Activated B cell treated with CpG ODN at 0.5 μM for 24 hours (primary cell): ENCODE measurements at regions not wholly inside any gene's neighbourhood (a gene's known extent, or its start where the extent isn't known, plus 50 kb on each side); places are given as distances from the start of the nearest gene placed in this dataset.

Experiments
- ATAC-seq: fragments of 200-7000 bp; cut with Tn5 transposase; one replicate; pipeline ENCODE4 v1.10.0; 2021; ENCODE audit warnings: low read depth, mild to moderate bottlenecking, moderate library complexity
- CTCF ChIA-PET: fragments of 350-600 bp; sonication (Branson Sonifier 250); formaldehyde crosslinking; loops from one replicate; lab custom pipeline; 2021; ENCODE audit warnings: antibody characterized with exemption; lab: Charles Lee
- POLR2A ChIA-PET: fragments of 350-600 bp; sonication (Branson Sonifier 250); formaldehyde crosslinking; loops from one replicate; lab custom pipeline; 2021; ENCODE audit warnings: antibody characterized with exemption; lab: Charles Lee
- DNase-seq: peaks from one replicate; pipeline ENCODE4 v3.0.0; 2022
- H3K27ac Mint-ChIP-seq: one replicate; pipeline ENCODE4 v1.8.0; 2020; ENCODE audit warnings: mixed read lengths
- H3K27me3 Mint-ChIP-seq: one replicate; pipeline ENCODE4 v1.8.0; 2021; ENCODE audit warnings: mixed read lengths
- H3K36me3 Mint-ChIP-seq: one replicate; pipeline ENCODE4 v1.8.0; 2021; ENCODE audit warnings: low read depth, mixed read lengths
- H3K4me1 Mint-ChIP-seq: one replicate; pipeline ENCODE4 v1.8.0; 2021; ENCODE audit warnings: mixed read lengths
- H3K4me3 Mint-ChIP-seq: one replicate; pipeline ENCODE4 v1.8.0; 2020; ENCODE audit warnings: mild to moderate bottlenecking, mixed read lengths
- H3K9me3 Mint-ChIP-seq: one replicate; pipeline ENCODE4 v1.8.0; 2020; ENCODE audit warnings: mixed read lengths
- intact Hi-C: fragments of 100-400 bp; cut with micrococcal nuclease; formaldehyde crosslinking; loops from one replicate; pipeline ENCODE4 v1.15.1; 2024
- TF ChIP-seq, protein P1 (sequence below): fragments of 200-600 bp; IDR thresholded peaks from one replicate; pipeline ENCODE4 v1.8.0; 2022; ENCODE audit warnings: antibody characterized with exemption, mild to moderate bottlenecking

- Mint-ChIP-seq H3K9me3 (no peaks in the 10 kb centered on the region), H3K36me3 (peaks cover 4% of the 10 kb centered on the region), H3K27me3 (no peaks in the 10 kb centered on the region), H3K4me1 (peaks cover 71% of the 10 kb centered on the region), H3K27ac (peak overlapping the region; percentile 97), H3K4me3 (peak overlapping the region; percentile 62)
- TF ChIP-seq, protein P1, sequence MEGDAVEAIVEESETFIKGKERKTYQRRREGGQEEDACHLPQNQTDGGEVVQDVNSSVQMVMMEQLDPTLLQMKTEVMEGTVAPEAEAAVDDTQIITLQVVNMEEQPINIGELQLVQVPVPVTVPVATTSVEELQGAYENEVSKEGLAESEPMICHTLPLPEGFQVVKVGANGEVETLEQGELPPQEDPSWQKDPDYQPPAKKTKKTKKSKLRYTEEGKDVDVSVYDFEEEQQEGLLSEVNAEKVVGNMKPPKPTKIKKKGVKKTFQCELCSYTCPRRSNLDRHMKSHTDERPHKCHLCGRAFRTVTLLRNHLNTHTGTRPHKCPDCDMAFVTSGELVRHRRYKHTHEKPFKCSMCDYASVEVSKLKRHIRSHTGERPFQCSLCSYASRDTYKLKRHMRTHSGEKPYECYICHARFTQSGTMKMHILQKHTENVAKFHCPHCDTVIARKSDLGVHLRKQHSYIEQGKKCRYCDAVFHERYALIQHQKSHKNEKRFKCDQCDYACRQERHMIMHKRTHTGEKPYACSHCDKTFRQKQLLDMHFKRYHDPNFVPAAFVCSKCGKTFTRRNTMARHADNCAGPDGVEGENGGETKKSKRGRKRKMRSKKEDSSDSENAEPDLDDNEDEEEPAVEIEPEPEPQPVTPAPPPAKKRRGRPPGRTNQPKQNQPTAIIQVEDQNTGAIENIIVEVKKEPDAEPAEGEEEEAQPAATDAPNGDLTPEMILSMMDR = no peak
- intact Hi-C loops = loop anchor here (1.0 to 10.0 kb wide), 14 partner anchors 10 to 1388 kb away; partner anchors contain the start of genes ATF7IP, GSG1 and HEBP1
- ChIA-PET CTCF (interaction anchor here (0.7 to 2.3 kb wide), 6 partner anchors 10 to 62 kb away, joined by 3 to 14 read pairs (median 4); no protein-coding TSS in a partner anchor), POLR2A (interaction anchor here (0.5 to 1.3 kb wide), 11 partner anchors 10 to 1873 kb away, joined by 3 to 14 read pairs (median 4); a partner anchor contains a TSS)
- ATAC-seq (peak; percentile 91), DNase-seq (no peak)
Observed at GRCh38 chr12:14157088-14157747, 175.8 kb upstream of the GRIN2B start.

- H3K27me3 Mint-ChIP-seq = no peaks in the 10 kb centered on the region
- H3K27ac Mint-ChIP-seq = no peak overlapping the region
- H3K4me1 Mint-ChIP-seq = peaks cover 16% of the 10 kb centered on the region
- CTCF ChIA-PET = interaction anchor here (0.9 kb wide), 1 partner anchor 53 kb away, joined by 3 read pairs; no protein-coding TSS in a partner anchor
- DNase-seq (no peak), ATAC-seq (no peak)
- no peaks in the 10 kb centered on the region for H3K36me3 Mint-ChIP-seq
- no peak overlapping the region for H3K4me3 Mint-ChIP-seq
- intact Hi-C loops = no loop called here
- H3K9me3 Mint-ChIP-seq = no peaks in the 10 kb centered on the region
- TF ChIP-seq, protein P1 = no peak
- POLR2A ChIA-PET = interaction anchor here (0.6 kb wide), 1 partner anchor 1590 kb away, joined by 6 read pairs; no protein-coding TSS in a partner anchor
Observed at GRCh38 chr12:14164266-14164665, 182.9 kb upstream of the GRIN2B start.

DNA sequence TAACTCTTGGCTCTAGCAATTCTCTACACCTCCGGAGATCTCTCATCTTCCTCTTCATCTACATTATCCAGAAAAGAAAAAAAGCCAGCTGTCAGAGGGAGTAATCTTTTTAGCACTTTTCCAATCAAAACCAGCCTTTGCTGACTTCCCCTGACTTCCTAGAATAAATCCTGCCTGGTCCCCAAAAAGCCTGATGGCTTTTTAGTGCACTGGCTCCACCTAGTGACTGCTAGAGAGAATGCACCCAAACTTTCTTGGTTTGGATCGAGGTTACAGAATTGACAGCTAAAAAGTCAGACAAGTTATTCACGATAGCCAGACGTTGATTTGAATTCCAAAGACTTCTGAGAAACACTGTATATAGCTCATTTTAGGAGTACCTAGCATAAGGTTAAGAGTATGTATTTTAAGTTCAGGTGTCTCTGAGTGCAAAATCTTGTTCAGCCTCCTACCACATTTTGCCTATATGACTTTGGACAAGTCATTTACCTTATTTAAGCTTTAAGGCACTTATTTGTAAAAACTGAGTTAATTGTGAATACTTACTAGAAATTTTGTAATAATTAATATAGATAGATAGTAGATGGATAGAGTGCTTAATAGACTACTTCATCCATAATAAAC lies 185.7 kb upstream of the GRIN2B start:
- no peak overlapping the region for H3K4me3 Mint-ChIP-seq
- no peak for DNase-seq
- no peaks in the 10 kb centered on the region for H3K36me3 Mint-ChIP-seq
- ATAC-seq = peak; percentile 66
- CTCF ChIA-PET = interaction anchor here (0.7 to 5.4 kb wide), 27 partner anchors 8 to 913 kb away, joined by 3 to 114 read pairs (median 4); partner anchors contain the start of gene ATF7IP
- POLR2A ChIA-PET = interaction anchor here (1.0 kb wide), 1 partner anchor 10 kb away, joined by 6 read pairs; no protein-coding TSS in a partner anchor
- H3K4me1 Mint-ChIP-seq = peaks cover 30% of the 10 kb centered on the region
- H3K27ac Mint-ChIP-seq = no peak overlapping the region
- TF ChIP-seq, protein P1 = peak; percentile 75
- H3K27me3 Mint-ChIP-seq = no peaks in the 10 kb centered on the region
- H3K9me3 Mint-ChIP-seq = no peaks in the 10 kb centered on the region
- intact Hi-C loops = loop anchor here (1.0 to 5.0 kb wide), 10 partner anchors 10 to 910 kb away; partner anchors contain the start of gene GRIN2B

- no peaks in the 10 kb centered on the region for H3K27me3 Mint-ChIP-seq
- H3K4me1 Mint-ChIP-seq = peaks cover 37% of the 10 kb centered on the region
- no peaks in the 10 kb centered on the region for H3K9me3 Mint-ChIP-seq
- no peak overlapping the region for H3K27ac Mint-ChIP-seq
- TF ChIP-seq, protein P1 = no peak
- ATAC-seq (no peak), DNase-seq (no peak)
- intact Hi-C loops = loop anchor here (5.0 kb wide), 2 partner anchors 187 to 912 kb away; partner anchors contain the start of gene GRIN2B
- CTCF ChIA-PET = interaction anchor here (4.6 to 5.4 kb wide), 2 partner anchors 58 to 305 kb away, joined by 101 to 114 read pairs; no protein-coding TSS in a partner anchor
- no peak overlapping the region for H3K4me3 Mint-ChIP-seq
- POLR2A ChIA-PET = interaction anchor here (2.2 kb wide), 1 partner anchor 12 kb away, joined by 14 read pairs; no protein-coding TSS in a partner anchor
- no peaks in the 10 kb centered on the region for H3K36me3 Mint-ChIP-seq
Observed at GRCh38 chr12:14169281-14169680, 187.9 kb upstream of the GRIN2B start.
